Occipital lobe (tissue), 1 donor: ENCODE measurements at regions not wholly inside any gene's neighbourhood (a gene's known extent, or its start where the extent isn't known, plus 50 kb on each side); places are given as distances from the start of the nearest gene placed in this dataset.
"Not testable (repeated sequence)": the region's sequence is repeated elsewhere in the genome, so short reads cannot be mapped to it uniquely, and the experiment has no call there.

ENCODE experiments used
- DNase-seq: peaks from one replicate; lab custom pipeline; 2025; lab: John Stamatoyannopoulos, UW

DNA sequence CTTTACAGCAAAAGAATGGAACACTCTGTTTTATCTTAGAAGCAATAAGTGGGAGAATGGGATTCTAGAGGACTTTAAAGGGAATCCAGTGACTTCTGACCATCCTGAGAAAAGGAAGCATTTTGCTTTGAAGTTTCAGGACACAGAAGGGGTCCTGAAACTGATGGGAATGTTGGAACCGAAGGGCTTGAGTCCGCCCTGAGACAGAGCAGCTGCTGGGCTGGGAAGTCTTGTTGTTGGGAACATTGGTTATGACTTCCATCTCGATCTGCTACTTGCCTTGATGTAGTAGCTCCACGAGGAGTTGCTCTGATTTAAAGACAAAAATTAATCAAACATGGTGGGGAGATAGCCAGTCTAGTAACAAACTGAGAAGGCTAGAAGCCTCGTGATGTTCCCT, 177.6 kb downstream of the JCAD start:
- no peak for DNase-seq

DNA sequence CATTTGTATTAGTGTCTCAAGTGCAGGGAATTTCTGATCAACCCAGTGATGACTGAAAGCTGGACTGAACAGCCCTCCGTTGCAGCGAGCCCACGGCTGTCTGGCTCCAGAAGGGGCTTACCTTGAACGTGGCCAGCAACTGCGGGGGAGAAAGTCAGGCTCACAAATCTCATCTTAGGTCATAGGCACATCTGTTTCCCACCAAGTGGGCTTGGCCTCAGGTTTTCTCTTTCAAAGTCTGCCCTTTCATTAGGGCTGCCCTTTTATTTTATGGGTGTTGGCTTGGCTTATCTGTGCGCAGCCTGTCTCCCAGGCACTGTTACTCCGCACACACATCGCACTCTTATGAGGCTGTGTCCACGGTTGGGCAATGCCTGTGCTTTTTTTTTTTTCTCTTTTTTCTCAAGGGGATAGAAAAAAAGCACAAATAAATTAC, 178.0 kb downstream of the JCAD start:
- no peak for DNase-seq

DNA sequence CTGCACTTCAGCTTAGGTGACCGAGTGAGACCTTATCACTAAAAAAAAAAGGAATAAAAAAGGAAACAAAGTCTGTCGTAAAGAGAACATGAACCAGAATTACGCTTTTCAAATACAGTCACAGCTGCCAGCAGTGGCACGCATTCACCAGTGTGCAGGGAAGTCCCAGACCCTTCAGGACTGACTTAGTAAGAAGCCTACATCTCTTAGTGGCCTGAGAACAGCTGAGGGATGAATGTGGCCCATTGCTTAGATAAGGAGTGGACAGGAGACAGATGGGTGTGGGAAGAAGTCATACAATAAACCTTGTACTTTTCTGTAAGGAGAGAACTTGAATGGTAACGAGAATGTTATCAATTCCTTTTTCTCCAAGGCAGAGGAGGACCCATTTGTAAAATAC, 178.5 kb downstream of the JCAD start:
- DNase-seq, result no peak

DNA sequence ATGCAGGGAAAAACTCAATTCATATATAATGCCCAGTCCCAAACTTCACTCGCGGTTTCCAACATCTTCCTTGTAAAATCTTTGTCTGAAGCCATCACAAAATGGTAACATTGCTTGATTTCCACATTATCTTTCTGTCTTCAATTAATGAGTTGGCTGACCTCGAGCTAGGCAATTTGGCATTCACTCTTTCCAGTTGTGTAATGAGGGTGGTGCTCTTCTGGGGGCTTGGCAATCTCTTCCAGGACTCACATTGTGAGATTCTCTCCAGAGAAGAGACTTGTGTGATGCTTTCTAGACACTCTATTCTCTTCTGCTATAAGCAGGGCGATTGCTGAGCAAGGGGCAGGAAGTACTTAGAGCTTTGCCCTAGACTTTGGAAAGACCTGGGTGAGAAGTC, 179.5 kb downstream of the JCAD start:
- no peak for DNase-seq

DNA sequence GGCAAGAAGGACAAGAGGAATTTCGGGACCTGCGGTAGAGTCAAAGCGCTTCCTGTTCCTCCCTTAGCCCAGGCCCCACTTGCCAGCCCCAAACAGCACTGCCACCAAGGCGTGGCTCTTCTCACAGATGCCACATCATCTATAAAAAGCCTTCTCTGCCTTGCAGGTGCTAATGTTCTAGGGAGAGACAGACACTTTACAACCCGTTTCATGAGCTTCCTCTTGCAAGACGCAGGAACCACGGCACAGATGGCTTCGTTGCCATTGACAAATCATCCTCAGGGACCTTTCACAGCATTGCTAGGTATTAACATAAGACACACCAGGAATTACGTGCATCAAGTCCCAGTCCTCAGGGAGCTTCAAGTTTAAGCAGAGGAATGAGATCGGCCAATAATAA, 180.9 kb downstream of the JCAD start:
- no peak for DNase-seq

DNA sequence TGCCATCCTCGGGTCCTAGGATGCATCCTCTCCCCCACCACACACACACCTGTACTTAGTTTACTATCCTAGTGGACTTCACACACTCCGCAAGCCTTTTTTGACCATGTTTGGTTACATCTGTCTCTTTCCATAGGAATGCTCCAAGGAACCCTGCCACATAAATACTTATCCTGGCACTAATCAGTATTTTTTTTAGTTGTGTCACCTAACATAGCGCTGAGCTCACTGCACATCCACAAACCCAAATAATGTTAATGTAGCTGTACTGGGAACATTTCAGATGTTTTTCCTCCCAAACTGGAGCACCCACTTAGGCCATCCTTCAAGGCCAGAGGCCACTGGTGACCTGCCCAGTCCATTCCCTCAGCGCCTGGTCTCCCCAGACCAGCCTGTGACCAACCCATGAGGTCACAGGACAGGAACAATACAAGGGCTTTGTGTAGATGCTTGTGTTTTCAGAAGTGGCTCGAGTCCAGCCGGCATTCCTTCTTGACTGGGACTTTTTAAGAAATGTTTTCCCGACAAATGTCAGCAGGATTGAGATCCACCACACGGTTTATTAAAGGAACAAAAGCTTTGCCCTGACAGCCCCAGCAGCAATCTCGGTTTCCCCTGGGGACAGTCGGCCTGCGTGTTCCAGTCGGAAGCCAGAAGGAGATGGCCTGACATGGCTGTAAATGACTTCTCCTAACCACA, 181.4 kb downstream of the JCAD start:
- DNase-seq, result no peak

DNA sequence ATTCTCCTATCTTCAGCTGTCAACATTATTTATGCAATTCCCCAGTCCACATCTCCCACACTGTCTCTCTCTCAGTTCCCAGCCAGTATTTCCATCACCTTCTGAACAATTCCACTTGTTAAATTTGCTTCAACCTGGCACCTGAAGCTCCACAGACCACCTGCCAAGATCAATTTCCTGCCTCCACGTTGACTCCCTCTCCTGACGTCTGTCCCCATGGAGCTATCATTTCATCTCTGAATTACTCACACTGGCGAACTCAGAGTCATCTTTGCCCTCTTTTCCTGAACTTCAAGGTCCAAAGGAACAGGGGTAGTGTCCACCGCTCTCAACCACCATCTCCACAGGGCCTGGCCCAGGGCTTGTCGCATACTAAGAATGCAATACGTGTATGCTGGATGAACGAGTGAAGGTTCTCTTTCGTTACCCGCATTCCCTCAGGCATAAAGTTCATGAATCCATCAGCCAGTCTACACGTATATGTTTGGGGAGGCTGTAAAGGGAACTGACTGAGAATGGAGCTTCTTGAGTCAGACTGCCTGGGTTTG, 183.3 kb downstream of the JCAD start:
- no peak for DNase-seq

DNA sequence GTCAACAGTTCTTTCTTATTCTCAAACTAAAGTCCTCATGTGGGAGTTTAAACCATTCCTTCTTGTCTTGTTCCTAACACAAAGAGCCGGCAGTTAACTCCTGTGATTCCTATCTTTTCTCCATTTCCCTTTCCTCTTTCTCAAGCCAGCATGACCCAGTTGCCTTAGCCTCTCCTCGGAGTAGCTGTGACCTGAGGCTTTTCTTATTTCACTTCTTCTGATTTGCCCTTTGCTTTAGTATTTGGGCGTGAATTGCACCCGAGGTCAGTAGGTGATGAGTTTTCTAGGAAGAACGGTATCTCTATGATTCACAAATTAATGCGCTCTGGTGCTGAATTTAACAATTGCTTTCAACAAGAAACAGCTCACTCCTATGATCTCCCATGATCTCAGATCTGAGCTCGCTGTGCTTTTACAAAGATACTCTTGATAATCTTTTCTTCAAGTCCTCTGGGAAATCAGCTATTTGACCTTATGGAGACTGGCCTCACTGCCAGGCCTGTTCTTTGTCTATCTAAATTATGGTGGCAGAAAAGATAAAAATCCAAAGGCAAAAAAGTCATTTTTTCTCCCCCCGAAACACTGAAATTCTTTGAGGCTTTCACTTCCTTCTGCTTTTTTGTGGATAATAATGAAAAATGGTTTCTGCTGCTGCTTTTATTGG, 184.6 kb downstream of the JCAD start:
- DNase-seq, result no peak

DNA sequence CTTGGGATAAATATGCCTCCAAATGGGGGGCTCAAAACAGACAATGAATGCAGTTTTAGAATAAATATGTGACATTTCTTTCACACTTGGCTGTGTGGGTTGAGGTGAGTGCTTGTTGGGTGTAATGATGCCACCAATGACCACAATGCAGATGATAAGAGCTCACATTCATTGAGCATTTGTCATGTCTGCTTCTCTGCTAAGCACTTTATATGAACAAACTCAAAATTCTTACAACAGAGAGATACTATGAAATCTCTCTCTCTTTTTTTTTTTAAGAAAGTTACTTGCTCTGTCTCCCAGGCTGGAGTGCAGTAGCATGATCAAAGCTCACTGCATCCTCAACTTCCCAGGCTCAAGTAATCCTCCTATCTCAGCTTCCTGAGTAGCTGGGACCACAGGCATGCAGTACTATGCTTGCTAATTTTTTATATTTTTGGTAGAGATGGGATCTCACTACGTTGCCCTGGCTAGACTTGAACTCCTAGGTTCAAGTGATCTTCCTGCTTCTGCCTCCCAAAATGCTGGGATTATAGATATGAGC, 185.4 kb downstream of the JCAD start:
- no peak for DNase-seq

DNA sequence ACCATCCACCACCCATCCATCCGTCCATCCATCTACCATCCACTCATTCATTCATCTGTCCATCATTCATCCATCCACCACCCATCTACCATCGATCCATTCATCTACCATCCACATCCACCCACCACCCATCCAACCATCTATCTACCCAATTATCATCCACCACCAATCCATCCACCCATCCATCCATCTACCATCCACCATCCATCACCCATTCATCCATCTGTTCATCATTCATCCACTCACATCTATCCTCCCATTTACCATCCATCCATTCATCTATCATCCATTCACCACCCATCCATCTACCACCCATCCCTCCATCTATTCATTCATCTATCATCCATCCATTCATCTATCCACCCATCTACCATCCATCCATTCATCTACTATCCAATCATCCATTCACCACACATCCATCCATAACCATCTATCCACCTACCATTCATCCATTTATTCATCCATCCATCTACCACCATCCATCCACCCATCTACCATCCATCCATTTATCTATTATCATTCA, 188.8 kb downstream of the JCAD start:
- DNase-seq, result no peak

DNA sequence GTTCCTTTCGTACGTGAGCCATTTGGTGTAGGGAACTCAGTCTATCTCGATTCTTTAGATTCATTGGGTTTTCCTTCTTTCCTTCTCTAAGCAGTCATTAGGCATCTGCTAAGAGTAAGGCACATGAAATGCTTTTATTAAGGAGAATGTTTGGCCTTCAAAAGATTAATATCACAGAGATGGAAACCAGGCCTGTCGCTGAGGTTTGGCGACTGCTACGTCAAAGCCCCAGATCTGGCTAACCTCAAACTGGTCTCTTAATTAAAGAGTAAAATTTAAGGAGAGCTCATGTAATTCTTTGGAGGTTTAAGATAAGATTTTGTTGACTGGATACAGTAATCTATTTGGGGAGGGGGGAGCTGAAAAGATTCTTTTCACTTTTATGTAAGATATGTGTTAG, 189.8 kb downstream of the JCAD start:
- DNase-seq, result no peak

DNA sequence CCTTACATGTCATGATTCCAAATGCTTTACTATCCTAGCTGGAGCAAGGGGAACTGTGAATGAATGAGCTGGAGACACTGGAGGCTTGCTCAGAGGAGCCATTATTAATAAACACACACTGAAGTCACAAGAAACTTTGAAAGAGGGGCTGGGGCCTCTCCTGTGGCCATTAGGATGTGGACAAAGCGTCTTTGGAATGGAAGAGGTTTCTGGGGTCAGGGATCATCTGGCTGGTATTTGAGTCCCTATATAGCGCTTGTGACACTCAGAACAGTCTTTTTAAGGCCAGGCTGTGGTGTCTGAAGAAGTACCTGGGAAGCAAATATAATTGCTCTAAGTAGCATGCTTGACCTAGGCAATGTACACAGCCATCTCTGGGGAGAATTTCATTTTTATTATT, 193.0 kb downstream of the JCAD start:
- DNase-seq, result no peak

DNA sequence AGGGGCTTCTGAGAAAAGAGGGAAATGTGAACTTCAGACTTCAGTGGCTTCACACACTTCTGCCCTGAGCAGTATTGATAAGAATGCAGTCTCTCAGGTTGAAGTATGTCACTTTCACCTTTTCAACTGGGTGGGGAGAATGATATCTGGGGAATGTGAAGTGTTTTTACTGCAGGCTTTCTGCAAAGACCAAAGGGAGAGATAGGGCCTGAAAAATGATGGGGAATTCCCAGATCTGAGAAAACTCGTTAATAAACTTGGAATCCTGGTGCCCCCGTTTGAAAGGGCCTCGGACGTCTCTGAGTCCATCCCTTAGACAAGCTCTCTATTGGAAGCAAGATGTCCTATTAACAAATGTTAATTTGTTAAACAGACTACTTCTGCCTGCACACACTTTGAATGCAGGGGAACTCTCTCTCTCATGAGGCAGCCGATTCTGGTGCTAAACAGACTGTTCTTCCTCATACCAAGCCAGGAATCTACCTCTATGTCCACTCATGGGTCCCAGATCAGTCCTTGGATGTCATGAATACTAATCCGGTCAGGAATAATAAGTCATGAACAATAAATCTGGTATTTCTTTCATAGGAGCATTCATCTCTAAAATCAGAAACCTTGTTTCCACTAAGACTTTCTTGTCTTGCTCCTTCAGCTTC, 193.6 kb downstream of the JCAD start:
- no peak for DNase-seq

DNA sequence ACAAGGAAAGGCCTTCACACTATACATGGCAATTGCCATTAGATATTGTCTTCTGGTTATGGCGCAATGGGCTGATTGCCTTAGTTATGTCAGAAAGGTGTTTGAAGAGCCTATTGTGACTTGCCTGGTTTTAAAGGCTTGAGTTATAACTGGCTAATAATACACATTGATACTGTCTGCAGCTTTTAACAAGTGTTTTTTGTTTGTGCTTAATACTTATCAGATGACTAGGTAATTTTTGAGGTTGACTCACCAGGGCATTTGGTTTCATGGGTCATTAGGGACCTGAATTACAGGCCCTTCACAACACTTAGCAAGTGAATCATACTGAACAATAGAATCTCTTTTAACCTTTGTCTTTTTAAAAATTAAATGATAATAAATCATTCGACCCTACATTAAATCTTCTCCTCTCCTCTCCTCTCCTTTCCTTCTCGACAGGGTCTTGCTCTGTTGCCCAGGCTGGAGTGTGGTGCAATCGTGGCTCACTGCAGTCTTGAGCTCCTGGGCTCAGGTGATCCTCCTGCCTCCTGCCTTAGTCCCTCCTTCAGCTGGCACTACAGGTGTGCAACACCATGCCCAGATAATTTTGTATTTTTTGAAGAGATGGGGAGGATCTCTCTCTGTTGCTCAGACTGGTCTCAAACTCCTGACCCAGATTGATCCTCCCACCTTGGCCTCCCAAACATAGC, 196.3 kb downstream of the JCAD start:
- no peak for DNase-seq

DNA sequence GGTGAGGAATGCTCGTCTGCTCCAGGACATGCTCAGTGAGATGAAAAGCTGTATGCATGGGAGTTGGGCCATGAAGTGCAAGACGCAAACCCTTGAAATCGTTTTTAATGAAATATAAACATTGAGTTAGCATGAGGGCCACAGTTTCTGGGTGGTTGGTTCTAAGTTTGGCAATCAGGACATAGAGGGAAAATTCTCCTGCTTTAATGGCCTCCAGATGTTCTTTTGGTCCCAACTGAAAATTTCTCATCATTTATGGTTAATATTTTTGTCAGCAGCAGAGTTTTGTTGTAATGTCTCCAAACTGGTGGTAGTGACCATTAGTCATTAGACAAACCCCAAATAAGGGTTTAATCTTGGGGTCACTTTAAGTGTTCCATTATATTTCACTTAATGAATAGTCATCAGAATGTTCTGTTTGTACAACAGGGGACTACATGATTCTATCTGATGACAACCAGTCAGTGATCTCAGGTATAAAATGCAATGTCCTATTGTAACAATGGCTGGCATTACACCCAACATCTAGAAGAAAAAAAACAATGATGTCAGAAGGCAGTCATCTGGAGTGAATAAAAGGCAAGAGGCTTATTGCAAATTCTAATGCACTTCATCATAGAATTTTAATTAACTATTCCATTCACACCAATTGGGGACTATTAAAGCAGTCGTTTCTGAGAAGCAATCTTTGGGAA, 197.4 kb downstream of the JCAD start:
- DNase-seq, result no peak

DNA sequence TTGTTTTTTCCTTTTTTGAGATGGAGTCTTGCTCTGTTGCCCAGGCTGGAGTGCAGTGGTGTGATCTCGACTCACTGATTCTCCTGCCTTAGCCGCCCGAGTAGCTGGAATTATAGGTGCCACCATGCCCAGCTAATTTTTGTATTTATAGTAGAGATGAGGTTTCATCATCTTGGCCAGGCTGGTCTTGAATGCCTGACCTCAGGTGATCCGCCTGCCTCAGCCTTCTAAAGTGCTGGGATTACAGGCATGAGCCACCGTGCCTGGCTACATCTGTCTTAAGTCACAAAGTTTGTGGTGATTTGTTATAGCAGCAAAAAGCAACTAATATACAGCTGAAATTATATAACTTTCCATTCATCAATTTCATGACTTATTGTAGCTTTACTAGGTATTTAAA, 198.2 kb downstream of the JCAD start:
- not testable (repeated sequence) for DNase-seq

DNA sequence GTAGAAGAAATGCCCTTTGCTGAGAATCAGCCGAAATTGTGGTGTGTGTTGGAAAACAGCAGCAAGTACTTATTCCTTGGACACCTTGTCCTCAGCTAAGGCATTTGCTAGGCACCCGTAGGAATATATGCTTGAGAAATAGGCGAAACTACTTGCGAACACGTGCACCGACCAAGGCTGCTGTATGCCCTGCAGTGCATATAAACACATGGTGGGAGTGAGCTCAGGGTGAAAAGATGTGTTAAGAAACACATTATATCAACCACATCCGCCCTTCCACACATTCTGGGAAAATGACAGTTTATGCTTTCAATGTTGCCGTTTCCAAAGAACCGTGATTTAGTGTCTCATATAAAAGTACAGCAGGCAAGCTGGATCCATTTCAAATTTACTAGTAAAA, 199.2 kb downstream of the JCAD start:
- DNase-seq, result no peak

DNA sequence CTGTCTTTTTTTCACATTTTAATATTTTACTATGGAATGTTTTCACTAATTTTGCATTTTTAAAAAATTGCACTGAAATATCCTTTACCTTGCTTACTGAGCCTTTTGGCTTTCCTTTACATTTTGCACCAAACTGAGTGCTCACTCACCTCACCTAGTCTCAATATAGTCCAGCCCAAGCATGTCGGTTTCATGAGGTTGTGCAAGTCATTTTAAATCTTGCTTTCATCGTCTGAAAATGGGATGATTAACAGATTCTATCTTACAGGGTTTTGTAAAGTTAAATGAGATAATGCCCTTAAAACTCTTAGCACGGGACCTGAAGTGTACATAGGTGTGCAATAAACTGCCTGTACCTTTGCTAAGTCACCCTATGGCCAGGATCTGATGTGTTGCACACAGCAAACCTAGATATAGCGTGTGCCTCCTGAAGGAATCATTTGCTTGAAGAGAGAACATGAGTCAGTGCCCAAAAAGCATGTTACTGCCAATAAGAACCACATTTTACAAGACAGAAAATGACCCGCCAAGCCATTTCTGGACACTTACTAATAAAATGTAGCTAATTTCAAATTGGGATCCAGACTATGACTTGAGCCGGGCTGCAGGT, 199.8 kb downstream of the JCAD start:
- DNase-seq, result no peak

DNA sequence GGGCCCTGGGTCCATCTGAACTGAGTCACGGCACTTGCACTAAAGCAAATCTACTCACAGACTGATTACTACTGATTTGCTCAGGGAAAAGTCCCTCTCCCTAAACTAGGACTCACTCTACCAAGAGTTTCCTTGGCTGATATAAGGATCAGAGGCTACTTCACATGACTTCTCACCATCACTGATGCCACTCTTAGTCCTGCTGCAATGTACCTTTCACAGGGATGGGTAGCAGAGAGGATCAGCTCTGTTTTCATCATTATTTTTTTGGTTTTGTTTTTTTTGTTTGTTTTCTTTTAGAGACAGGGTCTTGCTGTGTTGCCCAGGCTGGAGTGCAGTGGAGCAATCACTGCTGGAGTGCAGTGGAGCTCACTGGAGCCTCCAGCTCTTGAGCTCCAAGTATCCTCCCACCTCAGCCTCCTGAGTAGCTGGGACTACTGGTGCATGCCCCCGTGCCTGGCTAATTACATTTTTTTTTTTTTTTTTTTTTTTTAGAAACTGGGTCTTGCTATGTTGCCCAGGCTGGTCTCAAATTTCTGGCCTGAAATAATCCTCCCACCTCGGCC, 200.6 kb downstream of the JCAD start:
- DNase-seq, result no peak
